HG02588 (cell line): ENCODE measurements at regions not wholly inside any gene's neighbourhood (a gene's known extent, or its start where the extent isn't known, plus 50 kb on each side); places are given as distances from the start of the nearest gene placed in this dataset.
A peak's percentile ranks its signal among the peaks of the same experiment; 100 is the strongest.

Experiments
- ATAC-seq: cut with Tn5 transposase; IDR thresholded peaks from one replicate; pipeline ENCODE4 v1.9.1; 2021; ENCODE audit warnings: mild to moderate bottlenecking, moderate library complexity; ENCODE audit not compliant: unreplicated experiment

- ATAC-seq: no peak
Observed at GRCh38 chr13:40318366-40318765, 348.1 kb downstream of the FOXO1 start.

- no peak for ATAC-seq
Observed at GRCh38 chr13:40319699-40320579, 346.5 kb downstream of the FOXO1 start.

GRCh38 chr13:40328091-40328490 is 338.4 kb downstream of the FOXO1 start:
- no peak for ATAC-seq

GRCh38 chr13:40329781-40330485 is 336.5 kb downstream of the FOXO1 start:
- no peak for ATAC-seq

GRCh38 chr13:40330950-40331349 is 335.5 kb downstream of the FOXO1 start:
- ATAC-seq: no peak

- ATAC-seq: no peak
Observed at GRCh38 chr13:40331802-40332201, 334.6 kb downstream of the FOXO1 start.

- no peak for ATAC-seq
Observed at GRCh38 chr13:40333226-40333625, 333.2 kb downstream of the FOXO1 start.

GRCh38 chr13:40334031-40334430 is 332.4 kb downstream of the FOXO1 start:
- no peak for ATAC-seq

- ATAC-seq: no peak
Observed at GRCh38 chr13:40334616-40335015, 331.8 kb downstream of the FOXO1 start.

GRCh38 chr13:40336228-40337221 is 329.9 kb downstream of the FOXO1 start:
- ATAC-seq: no peak

GRCh38 chr13:40337651-40338050 is 328.8 kb downstream of the FOXO1 start:
- ATAC-seq: no peak

- ATAC-seq: no peak
Observed at GRCh38 chr13:40338217-40338616, 328.2 kb downstream of the FOXO1 start.

- ATAC-seq: no peak
Observed at GRCh38 chr13:40340368-40341095, 325.9 kb downstream of the FOXO1 start.

- no peak for ATAC-seq
Observed at GRCh38 chr13:40341096-40341471, 325.4 kb downstream of the FOXO1 start.

GRCh38 chr13:40341501-40341900 is 324.9 kb downstream of the FOXO1 start:
- ATAC-seq: no peak

- no peak for ATAC-seq
Observed at GRCh38 chr13:40342461-40342860, 324.0 kb downstream of the FOXO1 start.

GRCh38 chr13:40342901-40343300 is 323.5 kb downstream of the FOXO1 start:
- no peak for ATAC-seq

- no peak for ATAC-seq
Observed at GRCh38 chr13:40343550-40344269, 322.7 kb downstream of the FOXO1 start.

GRCh38 chr13:40344270-40345148 is 321.9 kb downstream of the FOXO1 start:
- ATAC-seq: peak; percentile 79
